ENCODE measurements at regions not wholly inside any gene's neighbourhood (a gene's known extent, or its start where the extent isn't known, plus 50 kb on each side); places are given as distances from the start of the nearest gene placed in this dataset.

- H4K20me1 ChIP-seq (ENCODE audit: control insufficient read depth, extremely low read depth, insufficient read depth, low read length) = no peaks in the 10 kb centered on the region
- no peaks in the 10 kb centered on the region for H3K9me3 ChIP-seq (ENCODE audit: control insufficient read depth, insufficient read depth, low read depth, low read length)
- no peaks in the 10 kb centered on the region for H3K79me2 ChIP-seq (ENCODE audit: control insufficient read depth, insufficient read depth, low read length)
- no peak overlapping the region for H2AFZ ChIP-seq (ENCODE audit: low read length)
- no peak overlapping the region for H3K27ac ChIP-seq (ENCODE audit: insufficient read depth, low read length)
- peaks cover 11% of the 10 kb centered on the region for H3K36me3 ChIP-seq (ENCODE audit: control insufficient read depth, insufficient read depth, low read length)
- TF ChIP-seq EZH2 (IDR thresholded peaks at IDR 0.05; ENCODE audit: low read length, missing control alignments) (no peak), CTCF (conservative IDR thresholded peaks at IDR 0.05 in 1 of 2, IDR thresholded peaks at IDR 0.05 in 1 of 2; ENCODE audit: low read depth in 1 of 2, low read length in 2 of 2) (no peak)
- DNase-seq (ENCODE audit: low read depth in 2 of 2) = no peak
- no peaks in the 10 kb centered on the region for H3K27me3 ChIP-seq (ENCODE audit: control insufficient read depth, insufficient read depth, low read length)
- no peak overlapping the region for H3K4me2 ChIP-seq (ENCODE audit: extremely low read depth, insufficient read depth, low read length)
- H3K4me1 ChIP-seq (ENCODE audit: control insufficient read depth, extremely low read depth, insufficient read depth, low read length) = peaks cover 46% of the 10 kb centered on the region
- no peak overlapping the region for H3K4me3 ChIP-seq (replicated peaks in 1 of 4; ENCODE audit: control extremely low read depth in 1 of 4, insufficient read depth in 1 of 4, low read depth in 3 of 4, low read length in 4 of 4)
- H3K9ac ChIP-seq (ENCODE audit: insufficient read depth, low read length) = no peak overlapping the region
These were observed 130.8 kb downstream of the RFLNA start for GRCh38 chr12:124425667-124426066.

GRCh38 chr12:124424516-124424905 is 129.6 kb downstream of the RFLNA start:
- Histone ChIP-seq H2AFZ (ENCODE audit: low read length) (no peak overlapping the region), H3K79me2 (ENCODE audit: control insufficient read depth, insufficient read depth, low read length) (no peaks in the 10 kb centered on the region), H3K27me3 (ENCODE audit: control insufficient read depth, insufficient read depth, low read length) (no peaks in the 10 kb centered on the region), H3K4me3 (replicated peaks in 1 of 4; ENCODE audit: control extremely low read depth in 1 of 4, insufficient read depth in 1 of 4, low read depth in 3 of 4, low read length in 4 of 4) (no peak overlapping the region), H3K4me1 (ENCODE audit: control insufficient read depth, extremely low read depth, insufficient read depth, low read length) (peaks cover 48% of the 10 kb centered on the region), H3K4me2 (ENCODE audit: extremely low read depth, insufficient read depth, low read length) (no peak overlapping the region), H4K20me1 (ENCODE audit: control insufficient read depth, extremely low read depth, insufficient read depth, low read length) (no peaks in the 10 kb centered on the region), H3K36me3 (ENCODE audit: control insufficient read depth, insufficient read depth, low read length) (peaks cover 12% of the 10 kb centered on the region), H3K27ac (ENCODE audit: insufficient read depth, low read length) (no peak overlapping the region), H3K9ac (ENCODE audit: insufficient read depth, low read length) (no peak overlapping the region), H3K9me3 (ENCODE audit: control insufficient read depth, insufficient read depth, low read depth, low read length) (no peaks in the 10 kb centered on the region)
- no peak for DNase-seq (ENCODE audit: low read depth in 2 of 2)
- TF ChIP-seq CTCF (conservative IDR thresholded peaks at IDR 0.05 in 1 of 2, IDR thresholded peaks at IDR 0.05 in 1 of 2; ENCODE audit: low read depth in 1 of 2, low read length in 2 of 2) = no peak
- TF ChIP-seq EZH2 (IDR thresholded peaks at IDR 0.05; ENCODE audit: low read length, missing control alignments) = no peak

- no peak for TF ChIP-seq EZH2 (IDR thresholded peaks at IDR 0.05; ENCODE audit: low read length, missing control alignments)
- TF ChIP-seq CTCF (conservative IDR thresholded peaks at IDR 0.05 in 1 of 2, IDR thresholded peaks at IDR 0.05 in 1 of 2; ENCODE audit: low read depth in 1 of 2, low read length in 2 of 2) = no peak
- H3K79me2 ChIP-seq (ENCODE audit: control insufficient read depth, insufficient read depth, low read length) = no peaks in the 10 kb centered on the region
- H3K4me3 ChIP-seq (replicated peaks in 1 of 4; ENCODE audit: control extremely low read depth in 1 of 4, insufficient read depth in 1 of 4, low read depth in 3 of 4, low read length in 4 of 4) = no peak overlapping the region
- H3K9me3 ChIP-seq (ENCODE audit: control insufficient read depth, insufficient read depth, low read depth, low read length) = no peaks in the 10 kb centered on the region
- DNase-seq (ENCODE audit: low read depth in 2 of 2) = no peak
- peak overlapping the region; percentile 98 for H3K27ac ChIP-seq (ENCODE audit: insufficient read depth, low read length)
- peak overlapping the region; percentile 90 for H3K9ac ChIP-seq (ENCODE audit: insufficient read depth, low read length)
- peak overlapping the region; percentile 49 for H3K4me2 ChIP-seq (ENCODE audit: extremely low read depth, insufficient read depth, low read length)
- H2AFZ ChIP-seq (ENCODE audit: low read length) = no peak overlapping the region
- H3K27me3 ChIP-seq (ENCODE audit: control insufficient read depth, insufficient read depth, low read length) = no peaks in the 10 kb centered on the region
- H3K36me3 ChIP-seq (ENCODE audit: control insufficient read depth, insufficient read depth, low read length) = peaks cover 12% of the 10 kb centered on the region
- H4K20me1 ChIP-seq (ENCODE audit: control insufficient read depth, extremely low read depth, insufficient read depth, low read length) = no peaks in the 10 kb centered on the region
- peaks cover 43% of the 10 kb centered on the region for H3K4me1 ChIP-seq (ENCODE audit: control insufficient read depth, extremely low read depth, insufficient read depth, low read length)
These were observed 129.0 kb downstream of the RFLNA start for GRCh38 chr12:124423761-124424515.

Data from fibroblast of lung (primary cell).